H9 (cell line): ENCODE measurements at regions not wholly inside any gene's neighbourhood (a gene's known extent, or its start where the extent isn't known, plus 50 kb on each side); places are given as distances from the start of the nearest gene placed in this dataset.

Experiments
- DNase-seq: peaks from one replicate; pipeline ENCODE4 v3.0.0-alpha.2; 2017
- H2AFZ ChIP-seq: one replicate; pipeline ENCODE4 v1.6.1; 2013; ENCODE audit warnings: mild to moderate bottlenecking, low read length, control low read depth, moderate library complexity
- H2AK5ac ChIP-seq: 2 replicates; pipeline ENCODE4 v1.6.1; 2013; ENCODE audit warnings: low read length, control low read depth, mixed read lengths; ENCODE audit not compliant: insufficient read length
- H2BK120ac ChIP-seq: one replicate; pipeline ENCODE4 v1.6.1; 2013; ENCODE audit warnings: low read depth, mild to moderate bottlenecking, low read length, control low read depth, inconsistent platforms; ENCODE audit not compliant: poor library complexity, severe bottlenecking
- H2BK12ac ChIP-seq: 2 replicates; pipeline ENCODE4 v1.6.1; 2013; ENCODE audit warnings: low read length, control low read depth, mixed read lengths, low read depth; ENCODE audit not compliant: insufficient read length
- H2BK15ac ChIP-seq: 2 replicates; pipeline ENCODE4 v1.6.1; 2013; ENCODE audit warnings: low read depth, low read length, control low read depth
- H2BK20ac ChIP-seq: one replicate; pipeline ENCODE4 v1.6.1; 2013; ENCODE audit warnings: low read depth, mild to moderate bottlenecking, low read length, control low read depth, inconsistent platforms; ENCODE audit not compliant: poor library complexity, severe bottlenecking
- H2BK5ac ChIP-seq: 2 replicates; pipeline ENCODE4 v1.6.1; 2013; ENCODE audit warnings: low read length, control low read depth, mixed read lengths; ENCODE audit not compliant: insufficient read length
- H3K14ac ChIP-seq: 2 replicates; pipeline ENCODE4 v1.6.1; 2013; ENCODE audit warnings: low read length, control low read depth; ENCODE audit not compliant: insufficient read depth
- H3K18ac ChIP-seq: 2 replicates; pipeline ENCODE4 v1.6.1; 2013; ENCODE audit warnings: low read depth, mild to moderate bottlenecking, mixed read lengths, low read length, control low read depth; ENCODE audit not compliant: insufficient read length
- H3K23ac ChIP-seq: 2 replicates; pipeline ENCODE4 v1.6.1; 2013; ENCODE audit warnings: low read length, control low read depth, mixed read lengths, low read depth; ENCODE audit not compliant: insufficient read length
- H3K23me2 ChIP-seq: 2 replicates; pipeline ENCODE4 v1.6.1; 2013; ENCODE audit warnings: low read depth, mild to moderate bottlenecking, mixed read lengths, low read length, control low read depth; ENCODE audit not compliant: insufficient read length, poor library complexity, severe bottlenecking
- H3K27ac ChIP-seq: 2 replicates; pipeline ENCODE4 v1.5.1; 2013; ENCODE audit warnings: low read length, control low read depth, mixed read lengths, low read depth; ENCODE audit not compliant: insufficient read length
- H3K27me3 ChIP-seq: 2 replicates; pipeline ENCODE4 v1.6.1; 2013; ENCODE audit warnings: low read length, control low read depth, inconsistent platforms; ENCODE audit not compliant: insufficient read depth
- H3K4ac ChIP-seq: 2 replicates; pipeline ENCODE4 v1.6.1; 2013; ENCODE audit warnings: low read depth, mild to moderate bottlenecking, control low read depth, inconsistent platforms, low read length, moderate library complexity
- H3K4me1 ChIP-seq: 2 replicates; pipeline ENCODE4 v1.6.1; 2013; ENCODE audit warnings: low read length, control low read depth, inconsistent platforms; ENCODE audit not compliant: insufficient read depth
- H3K4me2 ChIP-seq: 2 replicates; pipeline ENCODE4 v1.6.1; 2013; ENCODE audit warnings: low read length, control low read depth, mixed read lengths; ENCODE audit not compliant: insufficient read length, insufficient read depth
- H3K56ac ChIP-seq: 2 replicates; pipeline ENCODE4 v1.6.1; 2013; ENCODE audit warnings: low read depth, mild to moderate bottlenecking, mixed read lengths, low read length, control low read depth; ENCODE audit not compliant: insufficient read length
- H3K79me1 ChIP-seq: 2 replicates; pipeline ENCODE4 v1.6.1; 2013; ENCODE audit warnings: low read depth, mild to moderate bottlenecking, moderate library complexity, low read length, control low read depth, inconsistent platforms; ENCODE audit not compliant: insufficient read depth, poor library complexity, severe bottlenecking
- H3K79me2 ChIP-seq: 2 replicates; pipeline ENCODE4 v1.6.1; 2013; ENCODE audit warnings: low read length, control low read depth, inconsistent platforms; ENCODE audit not compliant: insufficient read depth
- H3K9ac ChIP-seq: 2 replicates; pipeline ENCODE4 v1.6.1; 2013; ENCODE audit warnings: low read length, control low read depth, mixed read lengths; ENCODE audit not compliant: insufficient read length; ENCODE audit errors: extremely low read depth
- H3K9me3 ChIP-seq: one replicate; pipeline ENCODE4 v1.6.1; 2013; ENCODE audit warnings: low read depth, low read length, inconsistent platforms; ENCODE audit not compliant: control insufficient read depth
- H3T11ph ChIP-seq: one replicate; pipeline ENCODE4 v1.6.1; 2013; ENCODE audit warnings: mild to moderate bottlenecking, low read length, control low read depth, inconsistent platforms
- H4K20me1 ChIP-seq: one replicate; pipeline ENCODE4 v1.6.1; 2013; ENCODE audit not compliant: control insufficient read depth, insufficient read length, insufficient read depth
- H4K5ac ChIP-seq: 2 replicates; pipeline ENCODE4 v1.6.1; 2013; ENCODE audit warnings: low read depth, mild to moderate bottlenecking, mixed read lengths, low read length, control low read depth; ENCODE audit not compliant: insufficient read length
- H4K8ac ChIP-seq: replicated peaks from 2 replicates; pipeline ENCODE4 v1.6.1; 2013; ENCODE audit warnings: low read length, control low read depth, mixed read lengths, low read depth; ENCODE audit not compliant: insufficient read length
- H4K91ac ChIP-seq: 2 replicates; pipeline ENCODE4 v1.6.1; 2013; ENCODE audit warnings: low read depth, mild to moderate bottlenecking, moderate library complexity, mixed read lengths, low read length, control low read depth; ENCODE audit not compliant: insufficient read length
- H3K27ac Mint-ChIP-seq, 3 experiments: 2 replicates in 2 of 3; 3 replicates in 1 of 3; pipeline ENCODE4 v1.8.0; 2020 to 2021; ENCODE audit warnings: mixed read lengths in 3 of 3, mild to moderate bottlenecking in 1 of 3, moderate library complexity in 1 of 3
- H3K27me3 Mint-ChIP-seq: 2 replicates; pipeline ENCODE4 v1.8.0; 2021; ENCODE audit warnings: low read depth, mild to moderate bottlenecking, moderate library complexity, mixed read lengths
- H3K36me3 Mint-ChIP-seq, 3 experiments: 2 replicates in 2 of 3; 3 replicates in 1 of 3; pipeline ENCODE4 v1.8.0; 2020 to 2021; ENCODE audit warnings: low read depth in 3 of 3, mixed read lengths in 3 of 3; ENCODE audit not compliant: insufficient read depth in 1 of 3
- H3K4me1 Mint-ChIP-seq, 2 experiments: 2 replicates each; pipeline ENCODE4 v1.8.0; 2020; ENCODE audit warnings: mixed read lengths in 2 of 2
- H3K4me3 Mint-ChIP-seq, 2 experiments: 2 replicates in 1 of 2; 3 replicates in 1 of 2; pipeline ENCODE4 v1.8.0; 2020 to 2021; ENCODE audit warnings: mild to moderate bottlenecking in 2 of 2, mixed read lengths in 2 of 2, moderate library complexity in 1 of 2
- H3K9me3 Mint-ChIP-seq, 2 experiments: 2 replicates in 1 of 2; 3 replicates in 1 of 2; pipeline ENCODE4 v1.8.0; 2020; ENCODE audit warnings: mild to moderate bottlenecking in 2 of 2, mixed read lengths in 2 of 2, moderate library complexity in 1 of 2
- TF ChIP-seq, protein P1 (sequence below): fragments of 200-600 bp; sonication (generic); conservative IDR thresholded peaks from 3 replicates; pipeline ENCODE4 v1.8.0; 2021; ENCODE audit warnings: antibody characterized with exemption, mild to moderate bottlenecking

DNA sequence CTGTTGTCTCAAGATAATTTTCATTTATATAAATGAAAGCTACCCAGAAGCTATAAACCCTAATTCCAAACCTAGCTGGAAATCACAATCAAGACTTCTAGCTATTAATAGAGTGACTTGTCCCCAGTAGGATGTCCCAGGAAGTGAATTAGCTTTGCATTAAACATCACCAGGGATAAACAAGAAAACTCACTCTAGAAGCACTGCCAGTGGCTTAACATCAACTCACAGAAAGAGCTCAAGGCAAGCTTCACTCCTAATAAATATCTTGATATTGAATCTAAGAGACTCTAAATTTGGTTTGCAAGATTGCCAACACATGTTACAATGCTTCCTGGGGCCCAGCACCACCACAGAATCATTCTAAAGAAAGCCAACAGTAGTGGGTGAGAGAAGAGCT lies 468.7 kb upstream of the FAM241A start:
- Histone ChIP-seq H3K4me1 (no peaks in the 10 kb centered on the region), H4K91ac (no peak overlapping the region), H4K8ac (no peak overlapping the region), H2BK12ac (no peak overlapping the region), H3K79me1 (no peaks in the 10 kb centered on the region), H2BK5ac (no peak overlapping the region), H3K23ac (no peak overlapping the region), H2BK15ac (no peak overlapping the region), H3K18ac (no peak overlapping the region), H3T11ph (no peak overlapping the region), H3K79me2 (no peaks in the 10 kb centered on the region), H2BK120ac (no peak overlapping the region), H2BK20ac (no peak overlapping the region), H2AFZ (no peak overlapping the region), H3K27ac (no peak overlapping the region), H3K4me2 (no peak overlapping the region), H3K56ac (no peak overlapping the region), H3K9me3 (no peaks in the 10 kb centered on the region), H3K4ac (no peak overlapping the region), H3K23me2 (no peaks in the 10 kb centered on the region), H4K5ac (no peak overlapping the region), H3K9ac (no peak overlapping the region), H2AK5ac (no peak overlapping the region), H4K20me1 (no peaks in the 10 kb centered on the region), H3K27me3 (no peaks in the 10 kb centered on the region), H3K14ac (no peak overlapping the region)
- no peaks in the 10 kb centered on the region for H3K27me3 Mint-ChIP-seq
- no peak for DNase-seq
- peaks cover 10 to 16% of the 10 kb centered on the region in 2 experiments for H3K4me1 Mint-ChIP-seq
- no peaks in the 10 kb centered on the region for H3K36me3 Mint-ChIP-seq
- H3K4me3 Mint-ChIP-seq, result no peak overlapping the region
- no peaks in the 10 kb centered on the region for H3K9me3 Mint-ChIP-seq
- TF ChIP-seq, protein P1, sequence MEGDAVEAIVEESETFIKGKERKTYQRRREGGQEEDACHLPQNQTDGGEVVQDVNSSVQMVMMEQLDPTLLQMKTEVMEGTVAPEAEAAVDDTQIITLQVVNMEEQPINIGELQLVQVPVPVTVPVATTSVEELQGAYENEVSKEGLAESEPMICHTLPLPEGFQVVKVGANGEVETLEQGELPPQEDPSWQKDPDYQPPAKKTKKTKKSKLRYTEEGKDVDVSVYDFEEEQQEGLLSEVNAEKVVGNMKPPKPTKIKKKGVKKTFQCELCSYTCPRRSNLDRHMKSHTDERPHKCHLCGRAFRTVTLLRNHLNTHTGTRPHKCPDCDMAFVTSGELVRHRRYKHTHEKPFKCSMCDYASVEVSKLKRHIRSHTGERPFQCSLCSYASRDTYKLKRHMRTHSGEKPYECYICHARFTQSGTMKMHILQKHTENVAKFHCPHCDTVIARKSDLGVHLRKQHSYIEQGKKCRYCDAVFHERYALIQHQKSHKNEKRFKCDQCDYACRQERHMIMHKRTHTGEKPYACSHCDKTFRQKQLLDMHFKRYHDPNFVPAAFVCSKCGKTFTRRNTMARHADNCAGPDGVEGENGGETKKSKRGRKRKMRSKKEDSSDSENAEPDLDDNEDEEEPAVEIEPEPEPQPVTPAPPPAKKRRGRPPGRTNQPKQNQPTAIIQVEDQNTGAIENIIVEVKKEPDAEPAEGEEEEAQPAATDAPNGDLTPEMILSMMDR, result no peak
- H3K27ac Mint-ChIP-seq, result no peak overlapping the region
